Germinal center (tissue), 1 donor: ENCODE measurements at regions not wholly inside any gene's neighbourhood (a gene's known extent, or its start where the extent isn't known, plus 50 kb on each side); places are given as distances from the start of the nearest gene placed in this dataset.

ENCODE experiments used
- DNase-seq: peaks from one replicate; pipeline ENCODE4 v3.0.0; 2012; ENCODE audit warnings: mixed read lengths, low spot score

DNA sequence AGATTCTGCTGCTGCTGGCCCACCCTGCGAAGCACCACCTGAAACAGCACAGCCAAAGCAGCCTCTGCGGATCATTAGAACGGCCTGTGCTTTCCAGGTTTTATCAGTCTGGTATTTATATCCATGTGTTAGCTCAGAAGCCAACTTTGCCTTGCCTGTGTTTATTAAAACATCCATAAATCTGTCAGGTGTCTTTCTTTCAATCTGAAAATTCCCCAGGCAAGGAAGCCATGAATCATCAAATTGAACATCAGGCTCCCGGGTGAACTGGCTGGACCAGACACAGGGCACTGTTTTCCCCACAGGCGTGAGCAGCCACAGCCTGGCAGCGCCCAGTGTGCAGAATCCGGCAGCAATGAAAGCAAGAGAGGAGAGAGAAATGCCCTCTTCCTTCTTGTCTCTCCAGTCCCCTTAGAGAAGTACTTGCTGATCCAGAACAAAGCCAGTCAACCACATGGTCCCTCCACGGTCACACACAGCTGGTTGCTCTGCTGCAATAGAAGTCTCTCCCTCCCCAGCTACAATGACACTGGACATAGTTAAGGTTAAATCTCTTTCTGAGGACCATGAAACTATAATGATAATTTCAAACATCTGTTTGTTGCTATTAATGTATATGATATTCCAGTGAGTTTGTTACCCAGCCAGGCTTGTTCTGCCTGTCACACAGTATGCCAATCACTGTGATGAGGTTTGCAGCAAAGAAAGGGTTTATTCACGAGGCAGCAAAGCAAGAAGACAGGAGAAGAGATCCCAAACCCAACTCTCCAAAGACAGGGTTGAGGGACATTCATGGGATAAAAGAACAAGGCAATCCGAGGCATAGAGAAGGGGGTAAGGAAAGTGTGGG is 212.1 kb upstream of the FMN2 start:
- DNase-seq: no peak

DNA sequence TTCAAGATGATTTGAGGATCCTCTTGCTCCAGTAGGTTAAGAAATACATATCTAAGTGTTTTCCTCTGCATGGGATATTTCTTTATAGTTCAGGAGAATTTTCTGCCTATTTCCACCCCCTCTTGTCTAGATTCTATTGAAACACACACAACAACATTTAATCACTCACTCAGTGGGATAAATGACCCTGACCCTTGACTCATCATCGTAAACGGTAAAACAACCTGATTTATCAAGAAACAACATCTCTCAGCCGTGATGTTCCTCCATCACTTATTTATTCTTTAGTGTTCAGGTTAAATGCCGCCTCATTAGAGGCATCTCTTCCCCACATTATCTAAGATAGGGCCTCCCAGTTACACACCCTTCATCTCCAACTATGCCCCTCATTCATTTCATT is 208.7 kb upstream of the FMN2 start:
- no peak for DNase-seq

- DNase-seq: no peak
These were observed 206.9 kb upstream of the FMN2 start for GRCh38 chr1:239884796-239885195.

- no peak for DNase-seq
These were observed 205.4 kb upstream of the FMN2 start for GRCh38 chr1:239886266-239886665.

DNA sequence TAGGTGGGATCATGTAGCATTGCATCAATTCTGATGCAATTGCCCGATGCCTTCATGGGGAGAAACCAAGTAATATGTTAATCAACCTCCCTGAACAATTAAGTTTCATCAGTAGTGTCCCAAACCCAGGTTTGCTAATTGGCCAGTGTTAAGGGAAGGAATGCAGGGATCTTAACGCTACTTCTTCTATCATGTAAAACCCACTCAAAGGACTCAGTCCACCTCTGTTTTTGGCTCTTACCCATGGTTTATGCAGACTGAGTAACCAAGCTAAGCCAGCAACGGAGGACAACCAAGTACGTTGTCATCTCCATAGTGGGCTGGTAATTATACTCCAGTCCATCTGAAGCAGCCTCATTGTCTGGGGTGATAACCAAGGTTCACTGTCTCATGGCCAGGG is 203.0 kb upstream of the FMN2 start:
- DNase-seq: no peak

- no peak for DNase-seq
These were observed 199.9 kb upstream of the FMN2 start for GRCh38 chr1:239891621-239892358.

- no peak for DNase-seq
These were observed 199.1 kb upstream of the FMN2 start for GRCh38 chr1:239892602-239893001.

GRCh38 chr1:239893127-239893731 is 198.5 kb upstream of the FMN2 start:
- DNase-seq: no peak

- no peak for DNase-seq
These were observed 195.1 kb upstream of the FMN2 start for GRCh38 chr1:239896569-239896968.

- no peak for DNase-seq
These were observed 194.7 kb upstream of the FMN2 start for GRCh38 chr1:239896980-239897379.

GRCh38 chr1:239897458-239897857 is 194.2 kb upstream of the FMN2 start:
- DNase-seq: no peak

- DNase-seq: peak; percentile 58
These were observed 193.5 kb upstream of the FMN2 start for GRCh38 chr1:239898062-239898730.

DNA sequence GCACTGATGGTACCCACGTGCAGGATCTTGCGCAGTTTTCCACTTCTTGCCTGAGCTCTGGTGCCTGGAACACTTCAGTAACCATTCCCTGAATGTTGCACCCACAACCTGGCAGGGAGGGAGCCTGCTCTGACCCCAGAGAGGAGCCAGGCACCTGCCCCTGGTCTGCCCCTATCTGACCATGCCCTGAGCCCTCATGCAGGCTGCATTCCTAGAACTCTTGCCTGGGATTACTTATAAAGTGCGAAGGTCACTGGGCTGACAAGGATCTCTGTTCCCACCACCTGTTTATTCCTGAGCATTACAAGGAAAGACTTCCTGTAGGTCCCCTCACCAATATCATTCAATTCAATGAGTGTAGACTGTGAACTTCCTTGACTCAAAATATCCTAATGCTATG is 191.9 kb upstream of the FMN2 start:
- no peak for DNase-seq

DNA sequence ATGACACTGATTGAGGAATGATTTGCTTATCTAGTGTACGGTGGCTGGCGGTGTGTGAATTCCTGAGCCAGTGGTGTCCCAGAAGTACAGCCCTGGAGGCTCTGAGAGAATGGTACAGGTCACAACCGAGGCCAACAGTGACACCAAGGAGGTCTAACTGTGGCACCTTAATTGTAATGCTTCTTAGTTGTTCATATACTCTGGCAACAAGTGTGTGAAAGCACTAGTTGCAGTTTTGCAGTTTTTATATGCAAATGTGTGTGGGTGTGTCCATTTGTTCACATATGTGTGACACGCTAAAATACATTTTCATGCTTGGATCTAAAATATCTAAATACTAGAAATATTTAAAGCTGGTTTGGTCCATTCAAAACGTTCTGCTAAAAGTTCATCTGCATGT is 185.3 kb upstream of the FMN2 start:
- no peak for DNase-seq

DNA sequence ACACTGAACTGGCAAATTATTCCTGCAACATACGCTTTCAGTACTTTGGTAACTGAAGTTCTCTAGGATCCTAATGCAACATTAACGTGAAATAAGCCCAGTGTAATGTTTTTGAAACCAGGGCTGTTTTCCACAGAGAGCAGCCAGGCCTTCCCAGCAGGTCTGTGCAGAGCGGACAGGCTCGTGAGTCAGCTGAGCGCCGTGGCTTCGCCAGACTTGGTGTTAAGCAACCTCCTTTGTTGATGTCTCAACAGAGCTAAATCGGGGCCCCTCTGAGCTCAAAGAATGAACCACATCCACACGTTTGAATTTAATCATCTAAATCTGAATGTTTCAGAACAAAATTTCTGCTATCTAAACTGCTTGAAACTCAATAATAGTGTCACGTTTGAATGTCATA is 181.8 kb upstream of the FMN2 start:
- DNase-seq: no peak

DNA sequence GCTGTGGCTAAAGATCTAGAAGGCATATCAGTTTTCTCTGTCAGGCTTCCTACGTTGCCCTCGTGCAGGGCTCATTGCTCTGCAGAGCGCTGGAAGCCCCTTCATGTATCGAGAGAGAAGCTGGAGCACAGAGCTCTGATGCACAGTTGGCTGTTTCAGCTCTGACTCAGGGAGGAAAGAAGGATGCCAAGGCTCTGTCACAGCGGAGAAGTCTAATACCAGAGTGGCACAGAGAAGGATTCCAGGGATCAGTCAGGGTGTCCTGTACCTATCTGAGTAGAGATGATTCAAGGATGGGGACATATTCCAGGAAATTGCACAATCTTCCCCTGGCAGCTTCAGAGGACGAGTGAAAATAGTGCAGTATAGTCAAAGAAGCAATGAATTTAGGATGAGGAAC is 179.2 kb upstream of the FMN2 start:
- no peak for DNase-seq

- DNase-seq: no peak
These were observed 178.5 kb upstream of the FMN2 start for GRCh38 chr1:239913141-239913585.

GRCh38 chr1:239914751-239915231 is 176.9 kb upstream of the FMN2 start:
- no peak for DNase-seq

GRCh38 chr1:239918634-239919033 is 173.0 kb upstream of the FMN2 start:
- DNase-seq: no peak

DNA sequence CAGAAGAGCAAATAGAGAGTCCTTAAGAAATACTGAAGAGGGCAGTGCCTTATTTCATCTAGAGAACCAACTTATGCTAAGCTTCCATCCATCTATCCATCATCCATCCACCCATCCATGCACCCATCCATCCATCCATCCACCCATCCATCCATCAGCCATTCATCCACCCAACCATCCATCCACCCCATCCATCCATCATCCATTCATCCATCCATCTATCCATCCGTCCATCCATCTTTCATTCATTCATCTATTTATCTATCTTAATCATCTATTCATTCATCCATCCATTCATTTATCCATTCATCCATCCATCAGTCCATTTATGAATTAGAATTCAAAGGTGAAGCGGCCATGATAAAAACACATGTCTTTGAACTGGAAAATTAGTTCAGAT is 171.5 kb upstream of the FMN2 start:
- no peak for DNase-seq

DNA sequence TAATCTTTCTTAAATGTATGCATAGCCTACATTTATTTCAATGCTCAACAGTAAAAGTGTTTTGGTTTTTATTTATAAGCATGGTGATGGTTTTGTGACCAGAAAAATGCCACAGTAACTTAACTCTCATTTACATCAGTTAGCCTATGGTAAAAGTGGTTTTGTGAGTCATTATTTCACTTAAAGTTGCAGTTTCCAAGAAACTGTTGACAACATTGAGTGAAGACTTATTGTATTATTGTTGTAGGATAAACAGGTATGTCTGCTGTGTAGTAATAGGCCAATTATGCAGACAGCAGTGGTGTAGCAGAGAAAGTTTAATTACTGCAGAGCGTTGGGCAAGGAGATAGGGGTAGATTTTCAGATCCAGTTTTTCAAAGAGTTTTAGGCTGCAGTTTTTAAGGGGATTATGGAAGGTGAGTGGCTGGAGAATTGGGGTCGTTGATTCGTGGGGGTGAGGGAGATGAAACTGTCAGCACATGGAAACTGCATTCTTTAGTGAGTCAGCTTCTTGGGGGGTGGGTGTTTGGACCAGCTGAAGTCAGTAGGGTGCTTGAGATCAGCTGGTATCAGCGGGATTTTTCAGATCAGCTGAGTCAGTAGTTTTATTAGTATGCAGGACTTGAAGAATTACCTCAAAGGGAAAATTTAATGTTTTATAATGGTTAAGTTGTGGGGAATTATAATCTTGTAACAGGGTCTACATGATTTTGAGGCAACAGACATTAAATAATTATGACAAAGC is 168.7 kb upstream of the FMN2 start:
- DNase-seq: no peak
